GM12878 (cell line): ENCODE measurements at regions not wholly inside any gene's neighbourhood (a gene's known extent, or its start where the extent isn't known, plus 50 kb on each side); places are given as distances from the start of the nearest gene placed in this dataset.

Experiments
- ATAC-seq: fragments of 200-7000 bp; cut with Tn5 transposase; 3 replicates; pipeline ENCODE4 v1.9.1; 2020; ENCODE audit warnings: mild to moderate bottlenecking, moderate library complexity
- BruUV-seq: library from RNA; stranded (reverse); fragments of 400-500 nt; replicated peaks from 2 replicates; lab custom pipeline; 2021; lab: Mats Ljungman, UMichigan
- CTCF ChIA-PET: fragments of 300-600 bp; sonication (Branson Sonifier 250); formaldehyde crosslinking; extraction: SDS; loops from one replicate; lab custom pipeline; 2021; ENCODE audit warnings: inconsistent platforms; lab: Yijun Ruan, JAX
- POLR2A ChIA-PET: fragments of 350-600 bp; formaldehyde crosslinking; extraction: SDS; loops from one replicate; lab custom pipeline; 2021; ENCODE audit warnings: inconsistent platforms; lab: Charles Lee
- RAD21 ChIA-PET: fragments of 300-600 bp; sonication (Branson Sonifier 250); formaldehyde crosslinking; loops from one replicate; lab custom pipeline; 2023; ENCODE audit warnings: antibody characterized with exemption; ENCODE audit not compliant: unreplicated experiment; lab: Charles Lee
- SMC1A ChIA-PET: fragments of 300-600 bp; sonication (Branson Sonifier 250); formaldehyde crosslinking; loops from one replicate; lab custom pipeline; 2023; ENCODE audit not compliant: unreplicated experiment, uncharacterized antibody; lab: Charles Lee
- DNase-seq: peaks from one replicate; pipeline ENCODE4 v3.0.0-alpha.2; 2011; ENCODE audit warnings: low read depth, low spot score
- FAIRE-seq: peaks from 3 replicates; lab custom pipeline; 2011; peaks lifted over from hg19 to GRCh38; lab: Jason Lieb, UNC
- H2AFZ ChIP-seq: 2 replicates; pipeline ENCODE4 v1.6.0; 2011; ENCODE audit warnings: low read depth, low read length, control low read depth; ENCODE audit not compliant: control insufficient read depth
- H3K27ac ChIP-seq: 2 replicates; pipeline ENCODE4 v1.5.1; 2011; ENCODE audit warnings: control low read depth; ENCODE audit not compliant: control insufficient read depth, insufficient read depth
- H3K27me3 ChIP-seq, 2 experiments: replicated peaks in 1 of 2; 2 replicates each; pipeline versions ENCODE4 v1.6.0 to v1.6.1; 2011; ENCODE audit warnings: low read length in 1 of 2; ENCODE audit not compliant: control insufficient read depth in 2 of 2, insufficient read depth in 2 of 2
- H3K36me3 ChIP-seq, 2 experiments: 2 replicates each; pipeline ENCODE4 v1.5.1; 2011; ENCODE audit warnings: low read length in 1 of 2; ENCODE audit not compliant: control insufficient read depth in 2 of 2, insufficient read depth in 2 of 2
- H3K4me1 ChIP-seq: 2 replicates; pipeline ENCODE4 v1.6.1; 2011; ENCODE audit warnings: mild to moderate bottlenecking, low read length, moderate library complexity, mixed read lengths; ENCODE audit not compliant: control insufficient read depth, insufficient read depth
- H3K4me2 ChIP-seq: 2 replicates; pipeline ENCODE4 v1.6.0; 2011; ENCODE audit warnings: control low read depth; ENCODE audit not compliant: control insufficient read depth, insufficient read depth
- H3K4me3 ChIP-seq: fragments of 200-600 bp; sonication (generic); 2 replicates; pipeline ENCODE4 v1.5.1; 2016
- H3K79me2 ChIP-seq: 2 replicates; pipeline ENCODE4 v1.6.0; 2011; ENCODE audit warnings: low read length; ENCODE audit not compliant: control insufficient read depth, insufficient read depth
- H3K9ac ChIP-seq: 2 replicates; pipeline ENCODE4 v1.8.0; 2011; ENCODE audit warnings: low read length, control low read depth, mixed read lengths; ENCODE audit not compliant: control insufficient read depth, insufficient read depth
- H3K9me3 ChIP-seq: replicated peaks from 3 replicates; pipeline ENCODE4 v1.5.1; 2011; ENCODE audit warnings: mild to moderate bottlenecking, low read length; ENCODE audit not compliant: control insufficient read depth, insufficient read depth
- H4K20me1 ChIP-seq: 2 replicates; pipeline ENCODE4 v1.6.0; 2011; ENCODE audit not compliant: control insufficient read depth, insufficient read depth
- ATF3 ChIP-seq: IDR thresholded peaks from 2 replicates; pipeline ENCODE4 v1.6.1; 2011; ENCODE audit warnings: low read depth, mild to moderate bottlenecking, low read length, moderate library complexity, borderline replicate concordance; ENCODE audit errors: extremely low read depth
- CBX3 ChIP-seq: fragments of 200-600 bp; sonication (generic); IDR thresholded peaks from 2 replicates; pipeline ENCODE4 v1.6.1; 2016; ENCODE audit warnings: low read depth, borderline replicate concordance
- CEBPZ ChIP-seq: fragments of 150-350 bp; IDR thresholded peaks from 2 replicates; pipeline ENCODE4 v1.6.1; 2016; ENCODE audit warnings: low read depth, low read length
- EP300 ChIP-seq, 2 experiments: fragments of 150-350 bp in 1 of 2; IDR thresholded peaks; 2 replicates each; pipeline ENCODE4 v1.6.1; 2011 to 2012; ENCODE audit warnings: low read depth in 2 of 2, low read length in 2 of 2, borderline replicate concordance in 1 of 2, improper control_type of control experiment in 1 of 2, inconsistent platforms in 1 of 2; ENCODE audit not compliant: control insufficient read depth in 1 of 2
- MLLT1 ChIP-seq: fragments of 450-650 bp; IDR thresholded peaks from 2 replicates; pipeline ENCODE4 v1.6.1; 2016; ENCODE audit warnings: mild to moderate bottlenecking
- MXI1 ChIP-seq: fragments of 150-350 bp; IDR thresholded peaks from 2 replicates; pipeline ENCODE4 v1.6.1; 2011; ENCODE audit warnings: low read depth, mild to moderate bottlenecking, inconsistent platforms, low read length, improper control_type of control experiment
- MYC ChIP-seq: IDR thresholded peaks from 2 replicates; pipeline ENCODE4 v1.6.1; 2011; ENCODE audit warnings: mild to moderate bottlenecking, low read length, moderate library complexity, inconsistent platforms; ENCODE audit not compliant: insufficient read depth, insufficient replicate concordance, insufficient read length, severe bottlenecking
- NRF1 ChIP-seq: conservative IDR thresholded peaks from 2 replicates; pipeline ENCODE4 v1.6.1; 2011; ENCODE audit warnings: mild to moderate bottlenecking, low read depth, low read length, improper control_type of control experiment
- RBBP5 ChIP-seq: fragments of 200-600 bp; sonication (generic); conservative IDR thresholded peaks from 2 replicates; pipeline ENCODE4 v1.6.1; 2016
- RELB ChIP-seq: fragments of 450-650 bp; IDR thresholded peaks from 2 replicates; pipeline ENCODE4 v1.6.1; 2017; ENCODE audit warnings: low read depth, mild to moderate bottlenecking, moderate library complexity
- SREBF2 ChIP-seq: IDR thresholded peaks from 2 replicates; pipeline ENCODE4 v1.6.1; 2012; ENCODE audit warnings: mild to moderate bottlenecking, low read length
- TARDBP ChIP-seq: IDR thresholded peaks from 2 replicates; pipeline ENCODE4 v1.6.1; 2016; ENCODE audit warnings: borderline replicate concordance
- ZBTB40 ChIP-seq: fragments of 450-650 bp; IDR thresholded peaks from 2 replicates; pipeline ENCODE4 v1.6.1; 2016; ENCODE audit warnings: mild to moderate bottlenecking, moderate library complexity, borderline replicate concordance
- in situ Hi-C: fragments of 300-500 bp; cut with MboI; formaldehyde crosslinking; loops from 9 replicates; pipeline ENCODE4 v1.14.3; 2018; ENCODE audit warnings: mixed read lengths
- intact Hi-C: fragments of 100-400 bp; cut with micrococcal nuclease; formaldehyde crosslinking; loops from one replicate; pipeline ENCODE4 v1.14.2; 2022; ENCODE audit not compliant: unreplicated experiment

GRCh38 chr2:177153805-177154204 is 58.8 kb upstream of the HNRNPA3 start:
- Histone ChIP-seq H3K9me3 (no peaks in the 10 kb centered on the region), H3K27me3 (no peaks in the 10 kb centered on the region), H4K20me1 (no peaks in the 10 kb centered on the region), H3K4me1 (no peaks in the 10 kb centered on the region), H3K36me3 (no peaks in the 10 kb centered on the region), H3K79me2 (no peaks in the 10 kb centered on the region), H3K9ac (no peak overlapping the region), H2AFZ (no peak overlapping the region), H3K27ac (no peak overlapping the region), H3K4me3 (no peak overlapping the region), H3K4me2 (no peak overlapping the region)
- ChIA-PET CTCF (interaction anchor here (1.4 to 1.5 kb wide), 2 partner anchors 8 to 181 kb away, joined by 3 to 5 read pairs; no protein-coding TSS in a partner anchor), POLR2A (no interaction called here), RAD21 (interaction anchor here (1.1 kb wide), 1 partner anchor 10 kb away, joined by 4 read pairs; no protein-coding TSS in a partner anchor), SMC1A (no interaction called here)
- BruUV-seq = no TSS peak
- in situ Hi-C loops (loop anchor here (5.0 kb wide), 2 partner anchors 487 to 1027 kb away; partner anchors contain the start of gene HOXD8), intact Hi-C loops (no loop called here)
- FAIRE-seq (no peak), DNase-seq (no peak), ATAC-seq (no peak)
- TF ChIP-seq TARDBP (no peak), ATF3 (no peak), MYC (no peak), CEBPZ (no peak), CBX3 (no peak), SREBF2 (no peak), EP300 (IDR thresholded peaks at IDR 0.05; ENCODE audit: borderline replicate concordance in 1 of 2, control insufficient read depth in 1 of 2, low read depth in 2 of 2, low read length in 2 of 2) (no peak), NRF1 (no peak), ZBTB40 (no peak), MXI1 (no peak), MLLT1 (no peak), RBBP5 (no peak), RELB (no peak)
